Left ventricle myocardium superior (tissue), 1 donor: ENCODE measurements at regions not wholly inside any gene's neighbourhood (a gene's known extent, or its start where the extent isn't known, plus 50 kb on each side); places are given as distances from the start of the nearest gene placed in this dataset.
"Not testable (repeated sequence)": the region's sequence is repeated elsewhere in the genome, so short reads cannot be mapped to it uniquely, and the experiment has no call there.

Experiments used
- ATAC-seq: fragments of 200-7000 bp; cut with Tn5 transposase; one replicate; pipeline ENCODE4 v1.9.1; 2020; ENCODE audit warnings: mild to moderate bottlenecking, moderate library complexity
- DNase-seq: peaks from one replicate; pipeline ENCODE4 v3.0.0-alpha.2; 2020
- intact Hi-C: fragments of 100-400 bp; cut with micrococcal nuclease; formaldehyde crosslinking; loops from one replicate; pipeline ENCODE4 v1.11.0; 2022
- donor health status: DM: no; HTN: yes; CAD: no; lungs with severe emphysema.

GRCh38 chr12:27866373-27867101 lies 86.5 kb upstream of the MANSC4 start:
- intact Hi-C loops = no loop called here
- no peak for ATAC-seq
- DNase-seq = no peak

- DNase-seq (no peak), ATAC-seq (no peak)
- intact Hi-C loops = no loop called here
Observed at GRCh38 chr12:27865421-27865820, 85.4 kb upstream of the MANSC4 start.

- no peak for ATAC-seq
- intact Hi-C loops = no loop called here
- no peak for DNase-seq
Observed at GRCh38 chr12:27864521-27864920, 84.5 kb upstream of the MANSC4 start.

GRCh38 chr12:27863839-27864238 lies 83.8 kb upstream of the MANSC4 start:
- intact Hi-C loops = no loop called here
- ATAC-seq = no peak
- no peak for DNase-seq

GRCh38 chr12:27861428-27862167 lies 81.6 kb upstream of the MANSC4 start:
- ATAC-seq (peak; percentile 92), DNase-seq (peak; percentile 78)
- intact Hi-C loops = no loop called here

- DNase-seq (no peak), ATAC-seq (no peak)
- intact Hi-C loops = no loop called here
Observed at GRCh38 chr12:27859648-27860047, 79.6 kb upstream of the MANSC4 start.

- DNase-seq, ATAC-seq, intact Hi-C loops: not testable (repeated sequence)
Observed at GRCh38 chr12:27857006-27857405, 77.0 kb upstream of the MANSC4 start.

GRCh38 chr12:27852742-27853141 lies 72.7 kb upstream of the MANSC4 start:
- no peak for DNase-seq
- intact Hi-C loops = no loop called here
- no peak for ATAC-seq
